K562 (cell line): ENCODE measurements at regions not wholly inside any gene's neighbourhood (a gene's known extent, or its start where the extent isn't known, plus 50 kb on each side); places are given as distances from the start of the nearest gene placed in this dataset.

ENCODE experiments used
- ATAC-seq: fragments of 200-7000 bp; cut with Tn5 transposase; 3 replicates; pipeline ENCODE4 v1.9.1; 2020; ENCODE audit warnings: moderate library complexity
- BruUV-seq: library from RNA; stranded (reverse); fragments of 400-500 nt; replicated peaks from 2 replicates; lab custom pipeline; 2021; lab: Mats Ljungman, UMichigan
- CTCF ChIA-PET: fragments of 300-600 bp; formaldehyde crosslinking; extraction: SDS; loops from one replicate; lab custom pipeline; 2021; ENCODE audit warnings: low intra/inter-chr PET ratio; lab: Yijun Ruan, JAX
- POLR2A ChIA-PET: fragments of 300-600, 350-650 bp; sonication (Branson Sonifier 250); formaldehyde crosslinking; extraction: SDS; loops from one replicate; lab custom pipeline; 2021; ENCODE audit warnings: antibody characterized with exemption, inconsistent platforms; lab: Yijun Ruan, JAX
- DNase-seq, 4 experiments: peaks; one replicate each; pipeline versions ENCODE4 v3.0.0 to v3.0.0-alpha.2; 2011 to 2018; ENCODE audit warnings: low spot score in 3 of 4, mixed read lengths in 3 of 4; ENCODE audit errors: extremely low read depth in 1 of 4
- FAIRE-seq: peaks from 2 replicates; lab custom pipeline; 2011; peaks lifted over from hg19 to GRCh38; lab: Jason Lieb, UNC
- H2AFZ ChIP-seq: 2 replicates; pipeline ENCODE4 v1.6.0; 2011; ENCODE audit warnings: low read depth, low read length, control low read depth, inconsistent platforms
- H3K27ac ChIP-seq: fragments of 200-600 bp; 3 replicates; pipeline ENCODE4 v1.8.0; 2011; ENCODE audit warnings: low read depth, mild to moderate bottlenecking, control low read depth, inconsistent platforms, low read length, moderate library complexity, mixed read lengths; ENCODE audit errors: extremely low read depth
- H3K27me3 ChIP-seq, 2 experiments: fragments of 300-600 bp in 1 of 2; 2 replicates in 1 of 2; 3 replicates in 1 of 2; pipeline versions ENCODE4 v1.6.0 to v1.8.0; 2011; ENCODE audit warnings: inconsistent platforms in 2 of 2, low read length in 2 of 2, mild to moderate bottlenecking in 1 of 2, mixed read lengths in 1 of 2, moderate library complexity in 1 of 2; ENCODE audit not compliant: control insufficient read depth in 2 of 2, insufficient read depth in 2 of 2
- H3K36me3 ChIP-seq: fragments of 300-600 bp; 3 replicates; pipeline ENCODE4 v1.8.0; 2011; ENCODE audit warnings: mild to moderate bottlenecking, low read length, inconsistent platforms; ENCODE audit not compliant: control insufficient read depth, insufficient read depth
- H3K4me1 ChIP-seq, 2 experiments: fragments of 200-600 bp in 1 of 2; replicated peaks in 1 of 2; 2 replicates in 1 of 2; 3 replicates in 1 of 2; pipeline versions ENCODE4 v1.5.1 to v1.8.0; 2011; ENCODE audit warnings: inconsistent platforms in 2 of 2, low read length in 2 of 2, mild to moderate bottlenecking in 1 of 2, mixed read lengths in 1 of 2, moderate library complexity in 1 of 2; ENCODE audit not compliant: control insufficient read depth in 2 of 2, insufficient read depth in 2 of 2
- H3K4me2 ChIP-seq: 2 replicates; pipeline ENCODE4 v1.6.1; 2011; ENCODE audit warnings: low read length, control low read depth, inconsistent platforms, mixed read lengths; ENCODE audit not compliant: insufficient read depth
- H3K4me3 ChIP-seq: fragments of 200-600 bp; sonication (generic), shearing (Covaris generic); 2 replicates; pipeline ENCODE4 v1.5.1; 2016; ENCODE audit warnings: control low read depth, inconsistent platforms
- H3K79me2 ChIP-seq: fragments of 200-600 bp; 3 replicates; pipeline ENCODE4 v1.8.0; 2011; ENCODE audit warnings: low read length, inconsistent platforms; ENCODE audit not compliant: control insufficient read depth, insufficient read depth
- H3K9ac ChIP-seq, 2 experiments: 2 replicates each; pipeline versions ENCODE4 v1.6.0 to v1.6.1; 2011; ENCODE audit warnings: low read depth in 2 of 2, low read length in 2 of 2, control low read depth in 1 of 2, inconsistent platforms in 1 of 2, mild to moderate bottlenecking in 1 of 2, mixed read lengths in 1 of 2; ENCODE audit not compliant: insufficient read depth in 1 of 2
- H3K9me1 ChIP-seq: one replicate; pipeline ENCODE4 v1.6.0; 2011; ENCODE audit warnings: inconsistent platforms, mild to moderate bottlenecking, low read length, moderate library complexity; ENCODE audit not compliant: control insufficient read depth, insufficient read depth
- H3K9me3 ChIP-seq: replicated peaks from 2 replicates; pipeline ENCODE4 v1.5.1; 2011; ENCODE audit warnings: low read depth, low read length, inconsistent platforms; ENCODE audit not compliant: control insufficient read depth, insufficient read depth
- H4K20me1 ChIP-seq: replicated peaks from 2 replicates; pipeline ENCODE4 v1.6.1; 2011; ENCODE audit warnings: low read length, inconsistent platforms, mixed read lengths; ENCODE audit not compliant: control insufficient read depth, insufficient read depth
- CBFA2T3 ChIP-seq: fragments of 450-650 bp; IDR thresholded peaks from 2 replicates; pipeline ENCODE4 v1.6.1; 2017
- CBX2 ChIP-seq: fragments of 200-600 bp; sonication (generic); IDR thresholded peaks from one replicate; pipeline ENCODE4 v1.6.1; 2012; ENCODE audit warnings: mild to moderate bottlenecking, low read length, inconsistent platforms; ENCODE audit not compliant: insufficient read depth, poor library complexity, severe bottlenecking
- CSDE1 ChIP-seq, 2 experiments: fragments of 450-650 bp; IDR thresholded peaks; 2 replicates each; pipeline ENCODE4 v1.6.1; 2016; ENCODE audit warnings: mild to moderate bottlenecking in 1 of 2
- GTF2F1 ChIP-seq: IDR thresholded peaks from 2 replicates; pipeline ENCODE4 v1.6.1; 2011; ENCODE audit warnings: low read depth, low read length, improper control_type of control experiment
- HNRNPL ChIP-seq: fragments of 200-400 bp; formaldehyde crosslinking; IDR thresholded peaks from 2 replicates; pipeline ENCODE4 v1.6.1; 2017; ENCODE audit warnings: low read depth, mild to moderate bottlenecking, low read length
- KDM5B ChIP-seq: fragments of 200-600 bp; sonication (generic); IDR thresholded peaks from 2 replicates; pipeline ENCODE4 v1.6.1; 2012; ENCODE audit warnings: low read depth, mild to moderate bottlenecking, moderate library complexity, low read length, control low read depth, inconsistent platforms; ENCODE audit not compliant: insufficient replicate concordance
- NFATC3 ChIP-seq: fragments of 450-650 bp; IDR thresholded peaks from 2 replicates; pipeline ENCODE4 v1.6.1; 2017; ENCODE audit warnings: mild to moderate bottlenecking
- NFE2 ChIP-seq: IDR thresholded peaks from 2 replicates; pipeline ENCODE4 v1.6.1; 2014; ENCODE audit warnings: antibody characterized with exemption, low read depth
- NFYB ChIP-seq: IDR thresholded peaks from 2 replicates; pipeline ENCODE4 v1.6.1; 2011; ENCODE audit warnings: mild to moderate bottlenecking, moderate library complexity; ENCODE audit not compliant: insufficient read length; ENCODE audit errors: extremely low read depth
- TSC22D4 ChIP-seq: fragments of 450-650 bp; IDR thresholded peaks from 2 replicates; pipeline ENCODE4 v1.6.1; 2016; ENCODE audit warnings: missing genetic modification characterization, missing biosample characterization, control low read depth
- ZBTB12 ChIP-seq: fragments of 250-450 bp; sonication (Bioruptor Pico); IDR thresholded peaks from 2 replicates; pipeline ENCODE4 v1.4.0; 2020
- ZNF551 ChIP-seq: fragments of 250-450 bp; sonication (Bioruptor Pico); IDR thresholded peaks from 2 replicates; pipeline ENCODE4 v1.5.0; 2021; ENCODE audit warnings: mild to moderate bottlenecking, moderate library complexity
- ZNF77 ChIP-seq: fragments of 250-450 bp; sonication (Bioruptor Pico); IDR thresholded peaks from 2 replicates; pipeline ENCODE4 v1.5.0; 2020
- WGBS: fragments of 100-300 bp; shearing (Covaris generic); methylation state at CpG from one replicate; pipeline ENCODE4 v1.1.6; 2016; ENCODE audit warnings: low coverage, mixed read lengths; ENCODE audit not compliant: insufficient coverage; ENCODE audit errors: missing lambda C conversion rate; 5-methylcytosine and 5-hydroxymethylcytosine counted together
- in situ Hi-C: fragments of 300-500 bp; cut with MboI; formaldehyde crosslinking; loops from 4 replicates; pipeline ENCODE4 v1.15.0; 2018; ENCODE audit warnings: inconsistent platforms, mixed read lengths
- intact Hi-C: fragments of 100-400 bp; cut with micrococcal nuclease; formaldehyde crosslinking; loops from 2 replicates; pipeline ENCODE4 v1.14.2; 2022
- TF ChIP-seq, protein P1 (sequence below): sonication (generic); formaldehyde crosslinking; IDR thresholded peaks from 2 replicates; pipeline ENCODE4 v1.8.0; 2022; ENCODE audit warnings: mild to moderate bottlenecking, missing genetic modification reagents
- TF ChIP-seq, protein P2 (sequence below): fragments of 250-450 bp; sonication (Bioruptor Pico); IDR thresholded peaks from 2 replicates; pipeline ENCODE4 v1.4.0; 2020; ENCODE audit warnings: mild to moderate bottlenecking, moderate library complexity
- TF ChIP-seq, protein P3 (sequence below): fragments of 150-350 bp; conservative IDR thresholded peaks from 2 replicates; pipeline ENCODE4 v1.6.1; 2014; ENCODE audit warnings: low read length

- TF ChIP-seq, protein P1, sequence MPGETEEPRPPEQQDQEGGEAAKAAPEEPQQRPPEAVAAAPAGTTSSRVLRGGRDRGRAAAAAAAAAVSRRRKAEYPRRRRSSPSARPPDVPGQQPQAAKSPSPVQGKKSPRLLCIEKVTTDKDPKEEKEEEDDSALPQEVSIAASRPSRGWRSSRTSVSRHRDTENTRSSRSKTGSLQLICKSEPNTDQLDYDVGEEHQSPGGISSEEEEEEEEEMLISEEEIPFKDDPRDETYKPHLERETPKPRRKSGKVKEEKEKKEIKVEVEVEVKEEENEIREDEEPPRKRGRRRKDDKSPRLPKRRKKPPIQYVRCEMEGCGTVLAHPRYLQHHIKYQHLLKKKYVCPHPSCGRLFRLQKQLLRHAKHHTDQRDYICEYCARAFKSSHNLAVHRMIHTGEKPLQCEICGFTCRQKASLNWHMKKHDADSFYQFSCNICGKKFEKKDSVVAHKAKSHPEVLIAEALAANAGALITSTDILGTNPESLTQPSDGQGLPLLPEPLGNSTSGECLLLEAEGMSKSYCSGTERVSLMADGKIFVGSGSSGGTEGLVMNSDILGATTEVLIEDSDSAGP (CRISPR knock-in tag): no peak
- TF ChIP-seq ZNF551 (CRISPR knock-in tag) (no peak), CBX2 (no peak)
Observed at GRCh38 chr12:127381681-127382080, 885.3 kb upstream of the TMEM132C start (continued).

DNA sequence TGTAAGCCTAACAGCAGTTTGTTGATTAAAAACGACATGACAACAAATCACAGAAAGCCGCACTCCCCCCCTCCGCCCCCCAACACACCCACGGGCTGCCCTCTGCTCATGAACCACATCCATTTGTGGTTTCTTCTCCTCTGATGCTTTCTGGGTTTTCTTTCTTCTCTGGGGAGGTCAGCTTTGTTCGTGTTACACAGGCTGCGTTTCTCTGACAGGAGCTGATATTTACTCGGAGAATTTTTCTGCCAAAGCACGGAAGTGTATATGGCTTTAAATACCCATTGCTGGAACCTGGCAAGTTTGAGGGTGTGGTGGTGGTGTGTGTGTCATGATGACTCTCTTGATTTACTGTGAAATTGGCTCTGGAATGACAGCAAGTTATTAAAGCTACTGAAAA lies 883.7 kb upstream of the TMEM132C start:
- no peak for DNase-seq
- Histone ChIP-seq H3K9ac (no peak overlapping the region), H3K27me3 (peaks cover 0 to 5% of the 10 kb centered on the region in 2 experiments; a peak in 1 of 5 replicates), H3K9me3 (no peaks in the 10 kb centered on the region), H3K79me2 (no peaks in the 10 kb centered on the region), H3K4me3 (no peak overlapping the region), H3K4me1 (peaks cover 0 to 4% of the 10 kb centered on the region in 2 experiments; a peak in 1 of 5 replicates), H3K4me2 (no peak overlapping the region), H4K20me1 (no peaks in the 10 kb centered on the region), H3K9me1 (no peaks in the 10 kb centered on the region), H3K27ac (no peak overlapping the region), H3K36me3 (no peaks in the 10 kb centered on the region), H2AFZ (no peak overlapping the region)
- no TSS peak for BruUV-seq
- no peak for FAIRE-seq
- intact Hi-C loops: loop anchor here (5.0 kb wide), 4 partner anchors 276 to 1851 kb away; no protein-coding TSS in a partner anchor
- ChIA-PET POLR2A (interaction anchor here (0.7 kb wide), 2 partner anchors 120 to 591 kb away, joined by 3 to 5 read pairs; no protein-coding TSS in a partner anchor), CTCF (no interaction called here)
- WGBS: 0% methylated on average over 5 of the region's 8 CpGs
- in situ Hi-C loops: loop anchor here (25.0 kb wide), 1 partner anchor 1321 kb away; no protein-coding TSS in a partner anchor
- ATAC-seq: no peak
- TF ChIP-seq CSDE1 (IDR thresholded peaks at IDR 0.05): no peak
- no peak for TF ChIP-seq TSC22D4
- TF ChIP-seq GTF2F1: no peak
- TF ChIP-seq KDM5B: no peak
- no peak for TF ChIP-seq NFATC3
- no peak for TF ChIP-seq HNRNPL
- TF ChIP-seq, protein P2, sequence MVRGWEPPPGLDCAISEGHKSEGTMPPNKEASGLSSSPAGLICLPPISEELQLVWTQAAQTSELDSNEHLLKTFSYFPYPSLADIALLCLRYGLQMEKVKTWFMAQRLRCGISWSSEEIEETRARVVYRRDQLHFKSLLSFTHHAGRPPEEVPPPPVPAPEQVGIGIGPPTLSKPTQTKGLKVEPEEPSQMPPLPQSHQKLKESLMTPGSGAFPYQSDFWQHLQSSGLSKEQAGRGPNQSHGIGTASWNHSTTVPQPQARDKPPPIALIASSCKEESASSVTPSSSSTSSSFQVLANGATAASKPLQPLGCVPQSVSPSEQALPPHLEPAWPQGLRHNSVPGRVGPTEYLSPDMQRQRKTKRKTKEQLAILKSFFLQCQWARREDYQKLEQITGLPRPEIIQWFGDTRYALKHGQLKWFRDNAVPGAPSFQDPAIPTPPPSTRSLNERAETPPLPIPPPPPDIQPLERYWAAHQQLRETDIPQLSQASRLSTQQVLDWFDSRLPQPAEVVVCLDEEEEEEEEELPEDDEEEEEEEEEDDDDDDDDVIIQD: no peak
- no peak for TF ChIP-seq ZNF77 (CRISPR knock-in tag)
- TF ChIP-seq ZBTB12 (CRISPR knock-in tag): no peak
- TF ChIP-seq, protein P3, sequence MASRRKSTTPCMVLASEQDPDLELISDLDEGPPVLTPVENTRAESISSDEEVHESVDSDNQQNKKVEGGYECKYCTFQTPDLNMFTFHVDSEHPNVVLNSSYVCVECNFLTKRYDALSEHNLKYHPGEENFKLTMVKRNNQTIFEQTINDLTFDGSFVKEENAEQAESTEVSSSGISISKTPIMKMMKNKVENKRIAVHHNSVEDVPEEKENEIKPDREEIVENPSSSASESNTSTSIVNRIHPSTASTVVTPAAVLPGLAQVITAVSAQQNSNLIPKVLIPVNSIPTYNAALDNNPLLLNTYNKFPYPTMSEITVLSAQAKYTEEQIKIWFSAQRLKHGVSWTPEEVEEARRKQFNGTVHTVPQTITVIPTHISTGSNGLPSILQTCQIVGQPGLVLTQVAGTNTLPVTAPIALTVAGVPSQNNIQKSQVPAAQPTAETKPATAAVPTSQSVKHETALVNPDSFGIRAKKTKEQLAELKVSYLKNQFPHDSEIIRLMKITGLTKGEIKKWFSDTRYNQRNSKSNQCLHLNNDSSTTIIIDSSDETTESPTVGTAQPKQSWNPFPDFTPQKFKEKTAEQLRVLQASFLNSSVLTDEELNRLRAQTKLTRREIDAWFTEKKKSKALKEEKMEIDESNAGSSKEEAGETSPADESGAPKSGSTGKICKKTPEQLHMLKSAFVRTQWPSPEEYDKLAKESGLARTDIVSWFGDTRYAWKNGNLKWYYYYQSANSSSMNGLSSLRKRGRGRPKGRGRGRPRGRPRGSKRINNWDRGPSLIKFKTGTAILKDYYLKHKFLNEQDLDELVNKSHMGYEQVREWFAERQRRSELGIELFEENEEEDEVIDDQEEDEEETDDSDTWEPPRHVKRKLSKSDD: no peak
- no peak for TF ChIP-seq CBFA2T3
- no peak for TF ChIP-seq NFE2
- no peak for TF ChIP-seq NFYB
